CD4-positive, alpha-beta T cell treated with Interleukin-6 at 100 ng/mL for 8 hours (primary cell): ENCODE measurements at regions not wholly inside any gene's neighbourhood (a gene's known extent, or its start where the extent isn't known, plus 50 kb on each side); places are given as distances from the start of the nearest gene placed in this dataset.

Experiments used
- DNase-seq: peaks from one replicate; pipeline ENCODE4 v3.0.0-alpha.2; 2020; ENCODE audit warnings: mixed read lengths, low spot score

GRCh38 chr5:175242207-175242606 lies 201.8 kb downstream of the DRD1 start:
- DNase-seq, result no peak

- DNase-seq, result no peak
Observed at GRCh38 chr5:175238326-175238725, 205.7 kb downstream of the DRD1 start.

GRCh38 chr5:175236176-175236575 lies 207.8 kb downstream of the DRD1 start:
- DNase-seq, result no peak

- DNase-seq, result no peak
Observed at GRCh38 chr5:175235251-175235960, 208.6 kb downstream of the DRD1 start.

- DNase-seq, result no peak
Observed at GRCh38 chr5:175230299-175230698, 213.7 kb downstream of the DRD1 start.

GRCh38 chr5:175226506-175226905 lies 217.5 kb downstream of the DRD1 start:
- no peak for DNase-seq

- DNase-seq, result no peak
Observed at GRCh38 chr5:175223291-175223690, 220.7 kb downstream of the DRD1 start.

GRCh38 chr5:175222621-175223020 lies 221.4 kb downstream of the DRD1 start:
- DNase-seq, result no peak

- no peak for DNase-seq
Observed at GRCh38 chr5:175220549-175220948, 223.4 kb downstream of the DRD1 start.

GRCh38 chr5:175219366-175219765 lies 224.6 kb downstream of the DRD1 start:
- DNase-seq, result no peak

GRCh38 chr5:175216991-175217390 lies 227.0 kb downstream of the DRD1 start:
- DNase-seq, result no peak

- no peak for DNase-seq
Observed at GRCh38 chr5:175215906-175216305, 228.1 kb downstream of the DRD1 start.

GRCh38 chr5:175214152-175214551 lies 229.8 kb downstream of the DRD1 start:
- DNase-seq, result no peak

- no peak for DNase-seq
Observed at GRCh38 chr5:175211956-175212756, 231.8 kb downstream of the DRD1 start.

- no peak for DNase-seq
Observed at GRCh38 chr5:175207321-175208040, 236.5 kb downstream of the DRD1 start.

GRCh38 chr5:175206669-175207068 lies 237.3 kb downstream of the DRD1 start:
- DNase-seq, result no peak

- no peak for DNase-seq
Observed at GRCh38 chr5:175202463-175203068, 241.4 kb downstream of the DRD1 start.

GRCh38 chr5:175201393-175201792 lies 242.6 kb downstream of the DRD1 start:
- DNase-seq, result no peak

- no peak for DNase-seq
Observed at GRCh38 chr5:175195698-175196656, 248.0 kb downstream of the DRD1 start.

- no peak for DNase-seq
Observed at GRCh38 chr5:175181331-175181730, 262.7 kb downstream of the DRD1 start.

GRCh38 chr5:175170899-175171298 lies 273.1 kb downstream of the DRD1 start:
- DNase-seq, result no peak
